OCI-LY3 (cell line): ENCODE measurements at regions not wholly inside any gene's neighbourhood (a gene's known extent, or its start where the extent isn't known, plus 50 kb on each side); places are given as distances from the start of the nearest gene placed in this dataset.

Experiments
- H2AFZ ChIP-seq: fragments of 200-600, 300-600 bp; shearing (Covaris generic); 2 replicates; pipeline ENCODE4 v1.6.0; 2014; ENCODE audit warnings: antibody characterized with exemption, low read depth, low read length
- H3K27ac ChIP-seq: fragments of 200-600, 300-600 bp; sonication (generic); 2 replicates; pipeline ENCODE4 v1.5.1; 2014; ENCODE audit warnings: mild to moderate bottlenecking, low read length, moderate library complexity, mixed read lengths
- H3K27me3 ChIP-seq: fragments of 200-600, 300-600 bp; sonication (generic); 2 replicates; pipeline ENCODE4 v1.6.1; 2014; ENCODE audit warnings: low read depth, low read length, mixed read lengths
- H3K36me3 ChIP-seq: fragments of 200-600, 300-600 bp; sonication (generic); replicated peaks from 2 replicates; pipeline ENCODE3; 2014; ENCODE audit warnings: low read depth, low read length, mixed read lengths
- H3K4me1 ChIP-seq: fragments of 300-600, 200-600 bp; sonication (generic); 2 replicates; pipeline ENCODE4 v1.6.1; 2014; ENCODE audit warnings: low read length, mixed read lengths
- H3K4me2 ChIP-seq: fragments of 200-600, 300-600 bp; sonication (generic); 2 replicates; pipeline ENCODE4 v1.6.1; 2014; ENCODE audit warnings: low read length, mixed read lengths
- H3K4me3 ChIP-seq: fragments of 300-600, 200-600 bp; sonication (generic); 2 replicates; pipeline ENCODE4 v1.5.1; 2014; ENCODE audit warnings: antibody characterized with exemption, mild to moderate bottlenecking, low read length, moderate library complexity
- H3K79me2 ChIP-seq: fragments of 300-600, 200-600 bp; shearing (Covaris generic); 2 replicates; pipeline ENCODE4 v1.6.1; 2014; ENCODE audit warnings: mild to moderate bottlenecking, low read length, mixed read lengths
- H3K9ac ChIP-seq: fragments of 300-600, 200-600 bp; shearing (Covaris generic); 2 replicates; pipeline ENCODE4 v1.6.0; 2014; ENCODE audit warnings: mild to moderate bottlenecking, low read length, moderate library complexity
- H3K9me3 ChIP-seq: fragments of 200-600, 300-600 bp; shearing (Covaris generic); 2 replicates; pipeline ENCODE4 v1.6.1; 2014; ENCODE audit warnings: low read length, mixed read lengths; ENCODE audit not compliant: insufficient read depth
- H4K20me1 ChIP-seq: fragments of 200-600, 300-600 bp; sonication (generic); 2 replicates; pipeline ENCODE4 v1.6.1; 2016; ENCODE audit warnings: low read length, mixed read lengths; ENCODE audit not compliant: insufficient read depth
- CTCF ChIP-seq: fragments of 200-600, 300-600 bp; sonication (generic); IDR thresholded peaks from 2 replicates; pipeline ENCODE4 v1.5.1; 2014; ENCODE audit warnings: antibody characterized with exemption, low read length, low read depth
- EZH2phosphoT487 ChIP-seq: fragments of 200-600 bp; shearing (Covaris generic); IDR thresholded peaks from 2 replicates; pipeline ENCODE4 v1.6.1; 2018; ENCODE audit warnings: antibody characterized with exemption, mixed run types, low read depth

- no peak overlapping the region for H3K4me3 ChIP-seq
- TF ChIP-seq EZH2phosphoT487 (no peak), CTCF (no peak)
- H3K4me2 ChIP-seq = no peak overlapping the region
- no peaks in the 10 kb centered on the region for H4K20me1 ChIP-seq
- H3K36me3 ChIP-seq = no peaks in the 10 kb centered on the region
- H3K9me3 ChIP-seq = no peaks in the 10 kb centered on the region
- H3K27me3 ChIP-seq = no peaks in the 10 kb centered on the region
- no peak overlapping the region for H3K27ac ChIP-seq
- no peak overlapping the region for H3K9ac ChIP-seq
- H2AFZ ChIP-seq = no peak overlapping the region
- H3K79me2 ChIP-seq = no peaks in the 10 kb centered on the region
- H3K4me1 ChIP-seq = no peaks in the 10 kb centered on the region
Measured at GRCh38 chr4:186917136-186917535, 193.5 kb upstream of the FAT1 start.

- no peaks in the 10 kb centered on the region for H3K27me3 ChIP-seq
- H2AFZ ChIP-seq = no peak overlapping the region
- TF ChIP-seq CTCF (no peak), EZH2phosphoT487 (no peak)
- H3K79me2 ChIP-seq = no peaks in the 10 kb centered on the region
- H3K9ac ChIP-seq = no peak overlapping the region
- no peaks in the 10 kb centered on the region for H3K9me3 ChIP-seq
- no peaks in the 10 kb centered on the region for H4K20me1 ChIP-seq
- no peak overlapping the region for H3K27ac ChIP-seq
- no peaks in the 10 kb centered on the region for H3K36me3 ChIP-seq
- no peaks in the 10 kb centered on the region for H3K4me1 ChIP-seq
- no peak overlapping the region for H3K4me3 ChIP-seq
- no peak overlapping the region for H3K4me2 ChIP-seq
Measured at GRCh38 chr4:186918466-186918865, 194.8 kb upstream of the FAT1 start.

- no peak overlapping the region for H3K4me3 ChIP-seq
- no peaks in the 10 kb centered on the region for H4K20me1 ChIP-seq
- H3K9ac ChIP-seq = no peak overlapping the region
- H3K27me3 ChIP-seq = no peaks in the 10 kb centered on the region
- H2AFZ ChIP-seq = no peak overlapping the region
- no peak overlapping the region for H3K27ac ChIP-seq
- TF ChIP-seq EZH2phosphoT487 = no peak
- TF ChIP-seq CTCF = no peak
- no peaks in the 10 kb centered on the region for H3K36me3 ChIP-seq
- H3K9me3 ChIP-seq = no peaks in the 10 kb centered on the region
- no peaks in the 10 kb centered on the region for H3K79me2 ChIP-seq
- H3K4me2 ChIP-seq = no peak overlapping the region
- no peaks in the 10 kb centered on the region for H3K4me1 ChIP-seq
Measured at GRCh38 chr4:186919340-186919739, 195.7 kb upstream of the FAT1 start.

- no peak overlapping the region for H3K9ac ChIP-seq
- H3K4me1 ChIP-seq = no peaks in the 10 kb centered on the region
- no peaks in the 10 kb centered on the region for H3K9me3 ChIP-seq
- no peak overlapping the region for H3K4me3 ChIP-seq
- no peak overlapping the region for H2AFZ ChIP-seq
- no peak for TF ChIP-seq EZH2phosphoT487
- no peak for TF ChIP-seq CTCF
- H3K4me2 ChIP-seq = no peak overlapping the region
- no peaks in the 10 kb centered on the region for H4K20me1 ChIP-seq
- H3K79me2 ChIP-seq = no peaks in the 10 kb centered on the region
- H3K27ac ChIP-seq = no peak overlapping the region
- no peaks in the 10 kb centered on the region for H3K27me3 ChIP-seq
- H3K36me3 ChIP-seq = no peaks in the 10 kb centered on the region
Measured at GRCh38 chr4:186920483-186920882, 196.8 kb upstream of the FAT1 start.
